Mesendoderm (in vitro differentiated cells): ENCODE measurements at regions not wholly inside any gene's neighbourhood (a gene's known extent, or its start where the extent isn't known, plus 50 kb on each side); places are given as distances from the start of the nearest gene placed in this dataset.

Experiments
- DNase-seq: peaks from one replicate; pipeline ENCODE4 v3.0.0; 2013
- H2AK5ac ChIP-seq: 2 replicates; pipeline ENCODE4 v1.6.1; 2013; ENCODE audit warnings: low read length, inconsistent platforms
- H2BK120ac ChIP-seq: 2 replicates; pipeline ENCODE4 v1.6.1; 2013; ENCODE audit warnings: low read depth, mild to moderate bottlenecking, low read length, moderate library complexity, mixed read lengths
- H2BK15ac ChIP-seq: replicated peaks from 2 replicates; pipeline ENCODE4 v1.6.1; 2013; ENCODE audit warnings: low read depth, mild to moderate bottlenecking, moderate library complexity
- H2BK5ac ChIP-seq: 2 replicates; pipeline ENCODE4 v1.6.1; 2013; ENCODE audit warnings: low read length, inconsistent platforms
- H3K18ac ChIP-seq: 2 replicates; pipeline ENCODE4 v1.6.1; 2013; ENCODE audit warnings: mild to moderate bottlenecking, low read length, mixed read lengths
- H3K23ac ChIP-seq: one replicate; pipeline ENCODE4 v1.6.1; 2013; ENCODE audit warnings: low read length
- H3K27ac ChIP-seq: 2 replicates; pipeline ENCODE4 v1.5.1; 2013; ENCODE audit warnings: low read depth, mild to moderate bottlenecking, inconsistent platforms, low read length, moderate library complexity
- H3K27me3 ChIP-seq: 2 replicates; pipeline ENCODE4 v1.6.1; 2013; ENCODE audit warnings: low read length, control low read depth, mild to moderate bottlenecking, inconsistent platforms; ENCODE audit not compliant: insufficient read depth, poor library complexity
- H3K36me3 ChIP-seq: 2 replicates; pipeline ENCODE4 v1.6.1; 2013; ENCODE audit warnings: low read length, inconsistent platforms; ENCODE audit not compliant: control insufficient read depth, insufficient read depth
- H3K4ac ChIP-seq: one replicate; pipeline ENCODE4 v1.6.1; 2013; ENCODE audit warnings: low read depth, mild to moderate bottlenecking, low read length, moderate library complexity
- H3K4me1 ChIP-seq: 2 replicates; pipeline ENCODE4 v1.6.1; 2013; ENCODE audit warnings: low read depth, low read length, inconsistent platforms; ENCODE audit not compliant: control insufficient read depth
- H3K4me2 ChIP-seq: 2 replicates; pipeline ENCODE4 v1.6.1; 2013; ENCODE audit warnings: low read length
- H3K4me3 ChIP-seq: 2 replicates; pipeline ENCODE4 v1.5.1; 2013; ENCODE audit warnings: mild to moderate bottlenecking, low read length
- H3K56ac ChIP-seq: one replicate; pipeline ENCODE4 v1.6.1; 2013; ENCODE audit warnings: low read length
- H3K79me1 ChIP-seq: 2 replicates; pipeline ENCODE4 v1.6.1; 2013; ENCODE audit warnings: low read length, inconsistent platforms
- H3K79me2 ChIP-seq: 2 replicates; pipeline ENCODE4 v1.6.1; 2013; ENCODE audit warnings: mild to moderate bottlenecking, low read length; ENCODE audit not compliant: control insufficient read depth, insufficient read depth
- H3K9ac ChIP-seq: 2 replicates; pipeline ENCODE4 v1.6.1; 2013; ENCODE audit warnings: low read length, inconsistent platforms
- H4K5ac ChIP-seq: one replicate; pipeline ENCODE4 v1.6.1; 2013; ENCODE audit warnings: low read length
- H4K8ac ChIP-seq: one replicate; pipeline ENCODE4 v1.6.1; 2013; ENCODE audit warnings: low read depth, mild to moderate bottlenecking, control low read depth, low read length, moderate library complexity
- WGBS: extraction: QIAGEN DNeasy Blood & Tissue Kit; methylation state at CpG from one replicate; pipeline ENCODE4 v1.1.7; 2013; ENCODE audit warnings: low lambda C conversion rate, missing lambda C conversion rate; ENCODE audit not compliant: insufficient coverage; ENCODE audit errors: extremely low coverage; 5-methylcytosine and 5-hydroxymethylcytosine counted together

DNA sequence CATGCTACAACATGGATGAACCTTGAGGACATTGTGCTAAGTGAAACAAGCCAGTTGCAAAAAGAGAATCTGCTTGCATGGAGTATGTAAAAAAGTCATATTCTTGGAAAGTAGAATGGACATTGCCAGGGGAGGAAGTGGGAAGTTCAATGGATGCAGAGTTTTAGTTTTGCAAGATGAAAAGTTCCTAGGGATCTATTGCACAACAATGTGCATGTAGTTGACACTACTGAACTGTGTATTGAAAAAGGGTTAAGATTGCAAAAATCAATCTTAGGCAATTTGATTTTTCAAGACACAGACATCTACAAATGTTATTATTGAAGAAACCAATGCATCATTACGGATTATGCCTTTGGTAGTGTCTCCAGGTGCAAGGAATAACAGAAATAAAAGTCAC is 50.3 kb upstream of the MAGI3 start:
- H4K5ac ChIP-seq = no peak overlapping the region
- no peak overlapping the region for H2AK5ac ChIP-seq
- H2BK15ac ChIP-seq = no peak overlapping the region
- H4K8ac ChIP-seq = no peak overlapping the region
- no peak overlapping the region for H3K23ac ChIP-seq
- no peak overlapping the region for H3K4me3 ChIP-seq
- H2BK120ac ChIP-seq = no peak overlapping the region
- no peaks in the 10 kb centered on the region for H3K79me1 ChIP-seq
- H3K18ac ChIP-seq = no peak overlapping the region
- no peaks in the 10 kb centered on the region for H3K4me1 ChIP-seq
- no peak for DNase-seq
- H3K79me2 ChIP-seq = no peaks in the 10 kb centered on the region
- no peak overlapping the region for H3K9ac ChIP-seq
- H3K4me2 ChIP-seq = no peak overlapping the region
- H3K27me3 ChIP-seq = no peaks in the 10 kb centered on the region
- H2BK5ac ChIP-seq = no peak overlapping the region
- no peak overlapping the region for H3K27ac ChIP-seq
- no CpG with 5 or more reads among the region's 1 CpG for WGBS
- no peak overlapping the region for H3K56ac ChIP-seq
- no peaks in the 10 kb centered on the region for H3K36me3 ChIP-seq
- H3K4ac ChIP-seq = no peak overlapping the region
